ENCODE measurements at regions not wholly inside any gene's neighbourhood (a gene's known extent, or its start where the extent isn't known, plus 50 kb on each side); places are given as distances from the start of the nearest gene placed in this dataset.
"Not testable (repeated sequence)": the region's sequence is repeated elsewhere in the genome, so short reads cannot be mapped to it uniquely, and the experiment has no call there.

DNA sequence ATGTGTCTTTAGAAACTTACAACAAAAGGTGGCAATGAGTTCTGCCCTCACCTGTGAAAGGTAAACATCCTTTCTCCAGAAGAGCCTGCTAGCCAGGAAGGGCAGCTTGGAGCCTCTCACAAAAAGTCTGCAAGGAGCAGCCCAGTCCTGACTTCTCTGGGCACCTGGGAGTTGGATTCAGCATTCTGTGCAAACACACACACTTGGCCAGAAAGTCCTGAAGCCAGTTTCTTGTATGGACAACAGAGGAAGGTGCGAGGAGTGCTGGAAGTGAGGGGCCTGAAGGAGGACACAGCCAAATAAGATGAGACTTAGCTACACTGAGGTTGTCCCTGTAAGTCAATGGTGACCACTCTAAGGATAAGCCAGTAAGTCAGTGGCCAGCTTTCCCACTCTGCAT is 52.4 kb upstream of the SLC1A4 start:
- DNase-seq (ENCODE audit: low spot score), result no peak
- no peak for ATAC-seq

DNA sequence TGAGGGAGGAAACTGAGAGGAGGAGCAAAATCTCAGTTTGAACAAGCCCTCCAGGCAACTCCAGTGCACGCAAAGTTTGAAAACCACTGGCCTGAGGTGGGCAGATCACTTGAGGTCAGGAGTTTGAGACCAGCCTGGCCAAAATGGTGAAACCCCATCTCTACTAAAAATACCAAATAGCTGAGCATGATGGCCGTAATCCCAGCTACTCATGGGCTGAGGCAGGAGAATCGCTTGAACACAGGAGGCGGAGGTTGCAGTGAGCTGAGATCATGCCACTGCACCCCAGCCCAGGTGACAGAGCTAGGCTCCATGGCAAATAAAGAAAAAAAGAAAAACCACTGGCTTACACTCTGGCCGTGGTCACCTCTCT is 51.9 kb upstream of the SLC1A4 start:
- ATAC-seq; DNase-seq (ENCODE audit: low spot score): not testable (repeated sequence)

DNA sequence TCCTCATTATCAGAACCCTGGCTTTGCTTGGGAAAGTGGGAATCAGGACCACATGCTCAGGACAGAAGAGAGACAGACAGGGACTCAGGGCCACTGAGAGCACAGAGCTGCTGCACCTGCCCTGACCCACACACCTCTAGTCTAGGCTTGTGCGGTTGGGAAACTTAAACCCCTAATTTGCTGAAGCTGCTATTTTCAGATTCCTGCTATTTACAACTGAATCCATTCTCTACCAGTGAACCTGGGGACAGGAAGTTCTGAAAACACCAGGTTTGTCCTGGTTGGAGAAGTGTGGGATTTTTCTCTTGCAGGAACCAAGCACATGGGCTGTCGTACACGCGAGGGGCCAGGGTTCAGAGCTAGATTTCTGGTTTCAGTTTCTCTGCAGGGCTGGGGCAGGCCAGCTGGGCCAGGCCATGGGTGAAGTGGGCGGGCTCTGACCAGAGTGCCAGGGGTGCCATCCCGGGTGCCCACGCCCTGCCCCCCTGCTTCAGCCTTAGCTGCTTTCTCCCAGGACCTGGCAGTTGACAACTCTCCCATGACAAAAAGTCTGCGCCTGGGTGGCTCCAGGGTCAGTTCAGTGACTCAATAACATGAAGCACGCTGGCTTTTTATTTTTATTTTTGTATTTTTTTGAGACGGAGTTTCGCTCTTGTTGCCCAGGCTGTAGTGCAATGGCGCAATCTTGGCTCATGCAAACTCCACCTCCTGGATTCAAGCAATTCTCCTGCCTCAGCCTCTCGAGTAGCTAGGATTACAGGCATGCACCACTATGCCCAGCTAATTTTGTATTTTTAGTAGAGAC is 51.3 kb upstream of the SLC1A4 start:
- peak; percentile 91 for DNase-seq (ENCODE audit: low spot score)
- peak; percentile 98 for ATAC-seq

DNA sequence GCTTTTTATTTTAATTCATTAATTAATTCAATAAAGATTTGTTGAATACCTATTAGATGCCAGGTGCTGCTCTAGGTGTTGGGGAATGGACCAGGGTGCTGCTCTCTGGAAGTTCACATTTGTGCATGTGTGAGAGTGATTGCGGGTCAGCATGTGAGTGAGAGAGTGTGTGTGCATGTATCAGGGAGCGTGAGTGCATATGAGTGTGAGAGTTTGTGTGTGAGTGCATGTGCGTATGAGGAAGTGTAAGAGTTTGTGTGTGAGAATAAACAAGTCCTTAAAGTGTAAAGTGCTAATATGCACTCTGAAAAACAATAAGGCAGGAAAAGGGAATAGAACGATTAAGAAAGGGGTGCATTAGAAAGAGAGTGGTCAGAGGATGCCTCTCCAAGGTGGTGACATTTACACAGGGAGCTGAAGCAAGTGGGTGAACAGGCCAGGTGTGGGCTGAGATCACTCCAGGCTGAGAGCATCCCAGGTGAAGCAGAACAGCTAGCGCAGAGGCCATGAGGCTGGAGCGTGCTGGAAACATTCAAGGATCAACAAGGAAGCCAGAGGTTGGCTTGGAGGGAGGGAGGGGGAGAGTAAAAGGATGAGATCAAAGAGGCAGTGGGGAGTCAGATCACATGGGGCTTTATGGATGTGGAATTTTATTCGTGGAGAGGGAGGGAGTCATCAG is 50.5 kb upstream of the SLC1A4 start:
- DNase-seq (ENCODE audit: low spot score), result no peak

DNA sequence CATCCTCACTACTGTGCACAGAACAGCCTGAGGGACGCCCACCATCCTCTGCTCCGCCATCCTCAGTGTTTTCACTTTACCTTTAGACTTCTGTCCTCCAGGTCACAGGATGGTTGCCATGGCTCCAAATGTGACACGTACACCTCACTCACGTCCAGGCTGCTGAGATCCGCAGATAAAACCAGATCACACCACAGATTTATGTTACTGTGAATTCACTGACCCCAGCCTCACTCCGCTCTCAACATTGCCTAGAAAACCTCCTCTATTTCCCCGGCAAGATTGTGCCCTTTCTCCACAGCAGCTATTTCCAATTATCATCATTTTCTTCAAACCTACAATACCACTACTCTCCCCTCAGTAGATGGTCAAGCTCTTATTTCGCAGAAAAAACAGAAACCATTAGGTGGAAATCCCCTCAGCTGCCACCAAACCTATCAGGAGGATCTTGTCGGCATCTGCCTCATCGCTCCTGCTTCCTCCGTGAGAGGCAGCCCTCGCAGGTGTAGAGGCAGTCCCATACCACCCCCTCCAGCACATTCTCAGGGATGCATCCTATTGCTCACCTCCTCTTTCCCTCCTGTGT is 49.8 kb upstream of the SLC1A4 start:
- ATAC-seq (no peak), DNase-seq (ENCODE audit: low spot score) (no peak)

More for the DNA sequence above, 50.5 kb upstream of the SLC1A4 start:
- no peak for ATAC-seq
